ENCODE measurements at regions not wholly inside any gene's neighbourhood (a gene's known extent, or its start where the extent isn't known, plus 50 kb on each side); places are given as distances from the start of the nearest gene placed in this dataset.

DNA sequence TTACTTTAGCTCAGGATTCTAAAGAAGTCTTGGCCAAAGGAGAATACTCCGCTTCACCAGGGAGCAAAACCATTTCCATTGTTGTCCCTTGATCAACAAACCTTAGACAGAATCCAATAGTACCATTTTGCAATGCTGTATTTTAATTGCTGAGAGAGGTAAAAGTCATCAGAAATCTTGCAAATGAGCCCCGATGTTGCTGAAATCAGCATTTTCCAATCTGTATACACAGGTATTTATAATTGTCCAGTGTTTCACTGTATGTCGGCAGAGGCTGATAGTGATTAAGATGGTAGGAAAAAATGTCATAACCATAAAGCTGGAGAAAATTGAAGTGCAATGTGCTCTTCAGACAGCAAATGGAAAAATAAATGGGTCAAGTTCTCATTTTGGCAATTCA lies 170.0 kb upstream of the ARL4C start:
- TF ChIP-seq, protein P1, sequence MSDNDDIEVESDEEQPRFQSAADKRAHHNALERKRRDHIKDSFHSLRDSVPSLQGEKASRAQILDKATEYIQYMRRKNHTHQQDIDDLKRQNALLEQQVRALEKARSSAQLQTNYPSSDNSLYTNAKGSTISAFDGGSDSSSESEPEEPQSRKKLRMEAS (IDR thresholded peaks at IDR 0.05), result no peak
- TF ChIP-seq ZBTB7A (IDR thresholded peaks at IDR 0.05; ENCODE audit: low read depth), result no peak
- no peak for TF ChIP-seq TCF12 (IDR thresholded peaks at IDR 0.05; ENCODE audit: low read depth)
- no peak for TF ChIP-seq NFIC (IDR thresholded peaks at IDR 0.05)
- no peak for TF ChIP-seq TAF1 (IDR thresholded peaks at IDR 0.05; ENCODE audit: low read depth)
- TF ChIP-seq, protein P2, sequence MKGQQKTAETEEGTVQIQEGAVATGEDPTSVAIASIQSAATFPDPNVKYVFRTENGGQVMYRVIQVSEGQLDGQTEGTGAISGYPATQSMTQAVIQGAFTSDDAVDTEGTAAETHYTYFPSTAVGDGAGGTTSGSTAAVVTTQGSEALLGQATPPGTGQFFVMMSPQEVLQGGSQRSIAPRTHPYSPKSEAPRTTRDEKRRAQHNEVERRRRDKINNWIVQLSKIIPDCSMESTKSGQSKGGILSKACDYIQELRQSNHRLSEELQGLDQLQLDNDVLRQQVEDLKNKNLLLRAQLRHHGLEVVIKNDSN (IDR thresholded peaks at IDR 0.05), result no peak
- no peak for TF ChIP-seq CEBPB (IDR thresholded peaks at IDR 0.05)
- no peak for TF ChIP-seq YY1 (IDR thresholded peaks at IDR 0.05; ENCODE audit: low read depth)
- no peak for TF ChIP-seq EP300 (IDR thresholded peaks at IDR 0.05; ENCODE audit: borderline replicate concordance)

DNA sequence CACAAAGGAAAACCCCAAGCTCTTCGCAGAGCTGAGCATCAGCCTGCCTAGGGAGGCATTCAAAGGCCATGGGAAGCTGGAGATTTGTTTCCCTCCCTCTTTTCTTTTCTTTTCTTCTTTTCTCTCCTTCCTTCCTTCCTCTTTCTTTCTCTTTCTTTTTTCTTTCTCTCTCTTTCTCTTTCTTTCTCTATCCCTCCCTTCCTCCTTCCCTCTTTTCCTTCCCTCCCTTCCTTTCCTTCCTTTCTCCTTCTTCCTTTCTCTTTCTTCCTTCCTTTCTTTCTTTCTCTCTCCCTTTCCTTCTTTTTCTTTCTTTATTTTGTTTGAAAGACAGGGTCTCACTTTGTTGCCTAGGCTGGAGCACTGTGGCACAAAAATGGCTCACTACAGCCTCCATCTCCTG lies 168.4 kb upstream of the ARL4C start:
- TF ChIP-seq YY1 (IDR thresholded peaks at IDR 0.05; ENCODE audit: low read depth) (no peak), NFIC (IDR thresholded peaks at IDR 0.05) (no peak), CREB1 (IDR thresholded peaks at IDR 0.05; ENCODE audit: low read depth) (no peak), FOXM1 (IDR thresholded peaks at IDR 0.05; ENCODE audit: borderline replicate concordance, low read depth) (no peak), ZBTB7A (IDR thresholded peaks at IDR 0.05; ENCODE audit: low read depth) (no peak), TCF12 (IDR thresholded peaks at IDR 0.05; ENCODE audit: low read depth) (no peak), TAF1 (IDR thresholded peaks at IDR 0.05; ENCODE audit: low read depth) (no peak), EP300 (IDR thresholded peaks at IDR 0.05; ENCODE audit: borderline replicate concordance) (no peak), TEAD4 (IDR thresholded peaks at IDR 0.05) (no peak), RAD21 (IDR thresholded peaks at IDR 0.05; ENCODE audit: low read depth) (no peak), CEBPB (IDR thresholded peaks at IDR 0.05) (no peak), EGR1 (IDR thresholded peaks at IDR 0.05) (no peak)
- TF ChIP-seq, protein P3, sequence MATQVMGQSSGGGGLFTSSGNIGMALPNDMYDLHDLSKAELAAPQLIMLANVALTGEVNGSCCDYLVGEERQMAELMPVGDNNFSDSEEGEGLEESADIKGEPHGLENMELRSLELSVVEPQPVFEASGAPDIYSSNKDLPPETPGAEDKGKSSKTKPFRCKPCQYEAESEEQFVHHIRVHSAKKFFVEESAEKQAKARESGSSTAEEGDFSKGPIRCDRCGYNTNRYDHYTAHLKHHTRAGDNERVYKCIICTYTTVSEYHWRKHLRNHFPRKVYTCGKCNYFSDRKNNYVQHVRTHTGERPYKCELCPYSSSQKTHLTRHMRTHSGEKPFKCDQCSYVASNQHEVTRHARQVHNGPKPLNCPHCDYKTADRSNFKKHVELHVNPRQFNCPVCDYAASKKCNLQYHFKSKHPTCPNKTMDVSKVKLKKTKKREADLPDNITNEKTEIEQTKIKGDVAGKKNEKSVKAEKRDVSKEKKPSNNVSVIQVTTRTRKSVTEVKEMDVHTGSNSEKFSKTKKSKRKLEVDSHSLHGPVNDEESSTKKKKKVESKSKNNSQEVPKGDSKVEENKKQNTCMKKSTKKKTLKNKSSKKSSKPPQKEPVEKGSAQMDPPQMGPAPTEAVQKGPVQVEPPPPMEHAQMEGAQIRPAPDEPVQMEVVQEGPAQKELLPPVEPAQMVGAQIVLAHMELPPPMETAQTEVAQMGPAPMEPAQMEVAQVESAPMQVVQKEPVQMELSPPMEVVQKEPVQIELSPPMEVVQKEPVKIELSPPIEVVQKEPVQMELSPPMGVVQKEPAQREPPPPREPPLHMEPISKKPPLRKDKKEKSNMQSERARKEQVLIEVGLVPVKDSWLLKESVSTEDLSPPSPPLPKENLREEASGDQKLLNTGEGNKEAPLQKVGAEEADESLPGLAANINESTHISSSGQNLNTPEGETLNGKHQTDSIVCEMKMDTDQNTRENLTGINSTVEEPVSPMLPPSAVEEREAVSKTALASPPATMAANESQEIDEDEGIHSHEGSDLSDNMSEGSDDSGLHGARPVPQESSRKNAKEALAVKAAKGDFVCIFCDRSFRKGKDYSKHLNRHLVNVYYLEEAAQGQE (IDR thresholded peaks at IDR 0.05; ENCODE audit: low read depth), result no peak
- TF ChIP-seq, protein P2 (IDR thresholded peaks at IDR 0.05), result no peak
- TF ChIP-seq, protein P1 (IDR thresholded peaks at IDR 0.05), result no peak

DNA sequence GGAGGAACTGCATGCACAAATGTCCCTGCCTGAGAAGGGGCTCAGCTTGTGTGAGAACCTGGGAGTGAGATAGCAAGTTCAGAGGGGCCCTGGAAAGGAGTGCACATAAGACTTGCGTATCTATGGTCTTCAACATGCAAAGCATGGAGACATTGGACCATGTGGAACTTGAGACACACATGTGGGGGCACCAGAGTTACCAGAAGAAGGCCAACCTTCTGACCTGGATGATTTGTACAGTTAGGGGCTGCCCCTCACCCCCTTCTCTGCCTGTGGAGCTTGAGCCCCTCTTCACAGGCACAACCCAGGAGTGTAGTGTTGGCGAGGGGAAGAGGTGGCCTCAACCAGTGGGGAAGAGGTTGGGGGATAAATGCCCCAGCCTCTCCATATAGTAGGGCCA lies 165.0 kb upstream of the ARL4C start:
- TF ChIP-seq YY1 (IDR thresholded peaks at IDR 0.05; ENCODE audit: low read depth) (no peak), RAD21 (IDR thresholded peaks at IDR 0.05; ENCODE audit: low read depth) (no peak), NFIC (IDR thresholded peaks at IDR 0.05) (no peak), EP300 (IDR thresholded peaks at IDR 0.05; ENCODE audit: borderline replicate concordance) (no peak), EGR1 (IDR thresholded peaks at IDR 0.05) (no peak), CEBPB (IDR thresholded peaks at IDR 0.05) (no peak), CREB1 (IDR thresholded peaks at IDR 0.05; ENCODE audit: low read depth) (no peak), TCF12 (IDR thresholded peaks at IDR 0.05; ENCODE audit: low read depth) (no peak), TEAD4 (IDR thresholded peaks at IDR 0.05) (no peak), ZBTB7A (IDR thresholded peaks at IDR 0.05; ENCODE audit: low read depth) (no peak), FOXM1 (IDR thresholded peaks at IDR 0.05; ENCODE audit: borderline replicate concordance, low read depth) (no peak), TAF1 (IDR thresholded peaks at IDR 0.05; ENCODE audit: low read depth) (no peak)
- TF ChIP-seq, protein P1 (IDR thresholded peaks at IDR 0.05), result no peak
- TF ChIP-seq, protein P2 (IDR thresholded peaks at IDR 0.05), result no peak
- TF ChIP-seq, protein P3 (IDR thresholded peaks at IDR 0.05; ENCODE audit: low read depth), result no peak

DNA sequence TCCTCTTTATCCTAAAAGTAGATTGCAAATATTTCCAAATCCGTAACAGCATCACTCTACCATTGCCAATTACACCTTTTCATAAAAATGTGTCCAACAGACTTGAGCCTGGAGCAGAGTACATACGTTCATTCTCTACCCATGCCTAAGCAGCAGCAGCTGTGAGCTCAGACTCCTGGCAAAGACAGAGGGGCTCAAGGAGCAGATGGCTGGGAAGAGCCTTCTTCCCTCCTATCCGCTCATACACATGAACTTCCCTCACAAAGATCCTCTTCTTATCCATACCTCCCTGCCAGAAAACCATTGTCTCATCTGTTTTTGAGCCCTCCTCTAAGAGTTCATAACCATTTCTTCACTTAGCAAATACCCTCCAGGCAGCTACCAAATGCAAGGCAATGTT lies 164.3 kb upstream of the ARL4C start:
- TF ChIP-seq CREB1 (IDR thresholded peaks at IDR 0.05; ENCODE audit: low read depth), result no peak
- TF ChIP-seq CEBPB (IDR thresholded peaks at IDR 0.05), result no peak
- TF ChIP-seq EGR1 (IDR thresholded peaks at IDR 0.05), result no peak
- TF ChIP-seq FOXM1 (IDR thresholded peaks at IDR 0.05; ENCODE audit: borderline replicate concordance, low read depth), result no peak
- TF ChIP-seq YY1 (IDR thresholded peaks at IDR 0.05; ENCODE audit: low read depth), result no peak
- TF ChIP-seq TEAD4 (IDR thresholded peaks at IDR 0.05), result no peak
- TF ChIP-seq ZBTB7A (IDR thresholded peaks at IDR 0.05; ENCODE audit: low read depth), result no peak
- TF ChIP-seq EP300 (IDR thresholded peaks at IDR 0.05; ENCODE audit: borderline replicate concordance), result no peak

DNA sequence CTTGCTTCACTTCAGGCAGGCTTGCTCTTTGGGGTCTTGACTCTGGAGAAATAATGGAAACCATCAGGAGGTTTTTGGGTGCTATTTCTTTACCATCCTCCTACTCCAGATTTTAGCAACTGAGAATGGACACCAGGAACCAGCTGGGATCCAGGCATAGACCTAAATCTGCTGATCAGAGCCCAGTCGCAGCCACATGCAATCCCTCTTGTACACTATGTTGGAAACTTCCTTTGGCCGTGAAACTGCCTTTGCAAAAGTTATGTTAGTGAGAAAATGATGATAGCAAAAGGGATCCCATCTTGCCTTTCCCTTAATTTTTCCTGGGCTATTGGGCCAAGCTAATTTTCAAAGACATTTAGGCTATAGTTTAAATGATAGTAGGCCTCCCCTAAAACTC lies 158.8 kb upstream of the ARL4C start:
- TF ChIP-seq FOXM1 (IDR thresholded peaks at IDR 0.05; ENCODE audit: borderline replicate concordance, low read depth) (no peak), EGR1 (IDR thresholded peaks at IDR 0.05) (no peak), CEBPB (IDR thresholded peaks at IDR 0.05) (no peak), TAF1 (IDR thresholded peaks at IDR 0.05; ENCODE audit: low read depth) (no peak), TEAD4 (IDR thresholded peaks at IDR 0.05) (no peak), ZBTB7A (IDR thresholded peaks at IDR 0.05; ENCODE audit: low read depth) (no peak), CREB1 (IDR thresholded peaks at IDR 0.05; ENCODE audit: low read depth) (no peak), YY1 (IDR thresholded peaks at IDR 0.05; ENCODE audit: low read depth) (no peak), EP300 (IDR thresholded peaks at IDR 0.05; ENCODE audit: borderline replicate concordance) (no peak)
- TF ChIP-seq, protein P2 (IDR thresholded peaks at IDR 0.05), result no peak
- TF ChIP-seq, protein P1 (IDR thresholded peaks at IDR 0.05), result no peak
